T-cell (primary cell): ENCODE measurements at regions not wholly inside any gene's neighbourhood (a gene's known extent, or its start where the extent isn't known, plus 50 kb on each side); places are given as distances from the start of the nearest gene placed in this dataset.
"Not testable (repeated sequence)": the region's sequence is repeated elsewhere in the genome, so short reads cannot be mapped to it uniquely, and the experiment has no call there.

Source experiments
- ATAC-seq, 4 experiments: fragments of 200-7000 bp in 3 of 4; fragments of 150-1000 bp in 1 of 4; cut with Tn5 transposase; replicated peaks in 1 of 4; 1 replicate in 3 of 4; 2 replicates in 1 of 4; pipeline ENCODE4 v1.10.0; 2021; ENCODE audit warnings: moderate library complexity in 3 of 4, mild to moderate bottlenecking in 2 of 4, moderate number of reproducible peaks in 1 of 4
- CTCF ChIA-PET, 2 donors: fragments of 300-600 bp; sonication (Branson Sonifier 250); formaldehyde crosslinking; loops; one replicate each; lab custom pipeline; 2022; ENCODE audit warnings: antibody characterized with exemption in 2 of 2; lab: Charles Lee
- POLR2A ChIA-PET, 2 donors: fragments of 300-600 bp; sonication (Branson Sonifier 250); formaldehyde crosslinking; loops; one replicate each; lab custom pipeline; 2022; ENCODE audit warnings: antibody characterized with exemption in 2 of 2; lab: Charles Lee
- DNase-seq, 35 experiments: peaks; one replicate each; pipeline versions ENCODE4 v3.0.0 to v3.0.0-alpha.2; 2013 to 2023
- H3K27ac ChIP-seq: one replicate; pipeline ENCODE4 v1.5.1; 2013; ENCODE audit warnings: low read length
- H3K27me3 ChIP-seq, 2 experiments: replicated peaks in 1 of 2; 1 replicate in 1 of 2; 2 replicates in 1 of 2; pipeline versions ENCODE4 v1.6.1 to v1.7.0; 2013; ENCODE audit warnings: low read length in 1 of 2, mixed read lengths in 1 of 2; ENCODE audit not compliant: control insufficient read depth in 2 of 2, insufficient read depth in 2 of 2; ENCODE audit errors: extremely low read depth in 1 of 2
- H3K36me3 ChIP-seq, 2 donors: 1 replicate in 1 of 2; 2 replicates in 1 of 2; pipeline versions ENCODE4 v1.6.1 to v1.7.0; 2013; ENCODE audit warnings: low read length in 1 of 2; ENCODE audit not compliant: control insufficient read depth in 2 of 2, insufficient read depth in 1 of 2; ENCODE audit errors: extremely low read depth in 1 of 2
- H3K4me1 ChIP-seq, 2 experiments: 1 replicate in 1 of 2; 2 replicates in 1 of 2; pipeline versions ENCODE4 v1.6.1 to v1.7.0; 2013; ENCODE audit warnings: low read length in 2 of 2, mixed read lengths in 1 of 2; ENCODE audit not compliant: insufficient read depth in 2 of 2, control insufficient read depth in 1 of 2; ENCODE audit errors: extremely low read depth in 1 of 2
- H3K4me3 ChIP-seq, 2 donors: 1 replicate in 1 of 2; 2 replicates in 1 of 2; pipeline versions ENCODE4 v1.5.1 to v1.7.0; 2013; ENCODE audit warnings: mild to moderate bottlenecking in 2 of 2, low read length in 1 of 2, moderate library complexity in 1 of 2; ENCODE audit not compliant: control insufficient read depth in 1 of 2; ENCODE audit errors: extremely low read depth in 1 of 2
- H3K9me3 ChIP-seq: 2 replicates; pipeline ENCODE4 v1.7.0; 2013
- H3K27ac Mint-ChIP-seq, 2 donors: one replicate each; pipeline ENCODE4 v1.8.0; 2020 to 2021; ENCODE audit warnings: mild to moderate bottlenecking in 2 of 2, mixed read lengths in 2 of 2
- H3K27me3 Mint-ChIP-seq, 2 donors: one replicate each; pipeline ENCODE4 v1.8.0; 2021 to 2022; ENCODE audit warnings: mixed read lengths in 2 of 2
- H3K36me3 Mint-ChIP-seq: one replicate; pipeline ENCODE4 v1.8.0; 2021; ENCODE audit warnings: mixed read lengths
- H3K4me1 Mint-ChIP-seq, 3 donors: one replicate each; pipeline ENCODE4 v1.8.0; 2020 to 2022; ENCODE audit warnings: mixed read lengths in 3 of 3, mild to moderate bottlenecking in 1 of 3
- H3K4me3 Mint-ChIP-seq, 3 donors: one replicate each; pipeline ENCODE4 v1.8.0; 2020 to 2022; ENCODE audit warnings: mild to moderate bottlenecking in 3 of 3, mixed read lengths in 3 of 3, moderate library complexity in 3 of 3
- H3K9me3 Mint-ChIP-seq, 3 donors: one replicate each; pipeline ENCODE4 v1.8.0; 2020 to 2022; ENCODE audit warnings: mixed read lengths in 3 of 3
- WGBS: methylation state at CpG from one replicate; pipeline ENCODE4 v1.1.5; 2013; ENCODE audit warnings: missing lambda C conversion rate; ENCODE audit not compliant: insufficient coverage; 5-methylcytosine and 5-hydroxymethylcytosine counted together

DNA sequence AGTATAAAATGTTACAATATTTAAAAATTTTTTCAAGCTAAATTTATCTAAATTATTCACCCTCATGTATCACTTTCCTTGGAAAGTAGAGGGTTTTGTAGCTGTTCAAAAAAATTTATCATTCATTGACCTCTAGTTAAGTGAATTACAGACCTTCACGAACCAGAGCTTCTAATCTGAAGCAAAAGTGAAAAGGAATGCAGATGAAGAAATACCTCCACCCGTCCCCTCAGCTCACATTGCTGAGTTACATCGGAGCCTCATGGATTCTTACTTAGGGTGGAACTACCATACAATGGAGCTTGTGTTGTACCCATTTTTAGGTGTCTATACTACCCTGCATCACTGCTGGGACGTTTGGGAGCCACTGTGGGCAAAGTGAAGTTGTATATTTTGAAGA lies 146.2 kb upstream of the NEDD9 start:
- Mint-ChIP-seq H3K27ac (no peak overlapping the region), H3K36me3 (peaks cover 42% of the 10 kb centered on the region), H3K9me3 (no peaks in the 10 kb centered on the region), H3K4me1 (peaks cover 76 to 88% (median 83%) of the 10 kb centered on the region in 3 donors), H3K4me3 (no peak overlapping the region), H3K27me3 (no peaks in the 10 kb centered on the region)
- Histone ChIP-seq H3K4me3 (no peak overlapping the region), H3K4me1 (peaks cover 34 to 54% of the 10 kb centered on the region in 2 experiments), H3K27me3 (no peaks in the 10 kb centered on the region), H3K36me3 (peaks cover 0 to 8% of the 10 kb centered on the region in 2 donors), H3K9me3 (no peaks in the 10 kb centered on the region), H3K27ac (no peak overlapping the region)
- no peak for DNase-seq
- ChIA-PET POLR2A (interaction anchor here in 1 of 2 donors (0.8 to 4.1 kb wide), 2 partner anchors 11 to 17 kb away, joined by 3 to 29 read pairs; no protein-coding TSS in a partner anchor), CTCF (interaction anchor here in 1 of 2 donors (0.6 kb wide), 1 partner anchor 22 kb away, joined by 4 read pairs; no protein-coding TSS in a partner anchor)
- WGBS, result 80% methylated on average over 1 of the region's 4 CpGs
- ATAC-seq, result no peak

DNA sequence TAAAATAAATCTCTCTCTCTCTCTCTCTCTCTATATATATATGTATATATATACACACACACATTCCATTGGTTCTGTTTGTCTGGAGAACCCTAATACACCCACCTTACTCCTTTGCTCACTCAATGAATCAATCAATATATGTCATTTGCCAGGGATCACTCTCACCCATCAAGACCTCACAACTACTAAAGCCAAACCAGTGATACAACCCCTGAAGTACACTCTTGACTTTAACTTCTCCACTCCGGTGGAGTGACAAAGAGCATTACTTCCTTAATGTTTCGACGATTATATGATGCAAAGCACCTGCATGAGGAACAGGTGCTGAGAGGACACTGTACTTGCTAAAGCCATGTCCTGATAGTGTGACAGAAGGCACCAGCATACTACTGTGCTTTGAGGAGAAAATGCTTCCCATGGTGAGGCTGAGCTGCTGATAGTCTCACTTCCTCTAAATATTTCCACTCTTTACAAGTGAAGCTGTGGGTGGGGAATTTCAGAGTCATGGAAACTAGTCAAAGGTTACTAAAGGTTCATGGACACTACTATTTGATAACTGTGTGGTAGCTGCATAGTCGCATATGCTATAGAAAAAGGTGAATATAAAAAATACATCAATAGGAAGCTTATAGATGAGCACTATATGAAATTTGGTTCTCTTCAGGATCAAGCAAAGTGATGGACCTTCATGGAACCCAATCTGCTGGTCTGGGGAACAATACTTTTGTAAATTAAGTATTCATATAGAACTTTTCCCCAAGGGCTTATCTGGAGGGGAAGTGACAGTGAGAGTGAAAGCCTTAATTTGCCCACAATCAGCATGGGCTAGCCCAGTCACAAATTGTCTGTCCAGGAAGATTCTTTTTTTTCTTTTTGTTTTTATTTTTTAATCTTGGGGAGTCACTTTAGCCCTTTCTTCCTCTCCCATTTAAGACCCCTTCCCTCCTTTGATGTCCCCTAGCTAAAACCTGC lies 141.9 kb upstream of the NEDD9 start:
- peak overlapping the region in 1 of 3 donors; percentile 27 for H3K4me3 Mint-ChIP-seq
- no peaks in the 10 kb centered on the region for H3K27me3 Mint-ChIP-seq
- Histone ChIP-seq H3K27me3 (no peaks in the 10 kb centered on the region), H3K27ac (no peak overlapping the region), H3K4me3 (no peak overlapping the region), H3K9me3 (no peaks in the 10 kb centered on the region), H3K36me3 (peaks cover 0 to 3% of the 10 kb centered on the region in 2 donors), H3K4me1 (peaks cover 14 to 22% of the 10 kb centered on the region in 2 experiments)
- ATAC-seq (peak in 1 of 4 experiments; percentile 40), DNase-seq (peak in 1 of 35 experiments; percentile 16)
- peaks cover 55% of the 10 kb centered on the region for H3K36me3 Mint-ChIP-seq
- CTCF ChIA-PET, result no interaction called here
- POLR2A ChIA-PET, result interaction anchor here (0.6 to 1.1 kb wide), 2 partner anchors 9 to 44 kb away, joined by 3 to 4 read pairs; no protein-coding TSS in a partner anchor
- peak overlapping the region; percentile 60 to 62 for H3K27ac Mint-ChIP-seq
- peaks cover 0 to 6% (median 0%) of the 10 kb centered on the region in 3 donors for H3K9me3 Mint-ChIP-seq
- H3K4me1 Mint-ChIP-seq, result peaks cover 68 to 76% (median 75%) of the 10 kb centered on the region in 3 donors
- 56% methylated on average over 3 of the region's 4 CpGs for WGBS

DNA sequence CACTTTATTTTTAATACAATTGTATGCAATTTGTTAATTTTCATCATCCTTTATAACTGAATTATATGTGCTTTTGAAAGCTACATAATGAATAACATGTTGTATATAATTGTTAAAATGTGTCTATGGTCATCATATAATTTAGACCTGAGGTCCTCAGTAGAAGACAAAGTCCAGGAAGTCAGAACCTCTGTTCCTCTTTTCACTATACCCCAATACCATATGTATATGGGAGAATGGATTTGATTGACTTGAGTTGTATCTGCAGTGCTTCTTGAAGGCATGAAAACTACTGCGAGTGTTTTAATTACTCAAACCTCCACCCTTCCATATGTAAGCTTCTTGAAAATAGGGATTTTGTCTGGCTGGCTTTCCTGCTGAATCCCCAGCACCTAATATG lies 140.7 kb upstream of the NEDD9 start:
- H3K27me3 ChIP-seq, result no peaks in the 10 kb centered on the region
- H3K9me3 Mint-ChIP-seq, result peaks cover 0 to 6% (median 0%) of the 10 kb centered on the region in 3 donors
- ATAC-seq (no peak), DNase-seq (no peak)
- no CpG with 5 or more reads among the region's 1 CpG for WGBS
- ChIA-PET CTCF (interaction anchor here in 1 of 2 donors (0.7 kb wide), 1 partner anchor 234 kb away, joined by 3 read pairs; no protein-coding TSS in a partner anchor), POLR2A (interaction anchor here in 1 of 2 donors (0.7 to 0.8 kb wide), 3 partner anchors 9 to 115 kb away, joined by 3 read pairs; no protein-coding TSS in a partner anchor)
- H3K4me3 Mint-ChIP-seq, result no peak overlapping the region
- no peaks in the 10 kb centered on the region for H3K27me3 Mint-ChIP-seq
- H3K4me3 ChIP-seq, result no peak overlapping the region
- H3K27ac Mint-ChIP-seq, result no peak overlapping the region
- H3K4me1 ChIP-seq, result peaks cover 14 to 17% of the 10 kb centered on the region in 2 experiments
- peaks cover 0 to 3% of the 10 kb centered on the region in 2 donors for H3K36me3 ChIP-seq
- H3K9me3 ChIP-seq, result no peaks in the 10 kb centered on the region
- H3K36me3 Mint-ChIP-seq, result peaks cover 58% of the 10 kb centered on the region
- peaks cover 75 to 81% (median 77%) of the 10 kb centered on the region in 3 donors for H3K4me1 Mint-ChIP-seq
- H3K27ac ChIP-seq, result no peak overlapping the region

DNA sequence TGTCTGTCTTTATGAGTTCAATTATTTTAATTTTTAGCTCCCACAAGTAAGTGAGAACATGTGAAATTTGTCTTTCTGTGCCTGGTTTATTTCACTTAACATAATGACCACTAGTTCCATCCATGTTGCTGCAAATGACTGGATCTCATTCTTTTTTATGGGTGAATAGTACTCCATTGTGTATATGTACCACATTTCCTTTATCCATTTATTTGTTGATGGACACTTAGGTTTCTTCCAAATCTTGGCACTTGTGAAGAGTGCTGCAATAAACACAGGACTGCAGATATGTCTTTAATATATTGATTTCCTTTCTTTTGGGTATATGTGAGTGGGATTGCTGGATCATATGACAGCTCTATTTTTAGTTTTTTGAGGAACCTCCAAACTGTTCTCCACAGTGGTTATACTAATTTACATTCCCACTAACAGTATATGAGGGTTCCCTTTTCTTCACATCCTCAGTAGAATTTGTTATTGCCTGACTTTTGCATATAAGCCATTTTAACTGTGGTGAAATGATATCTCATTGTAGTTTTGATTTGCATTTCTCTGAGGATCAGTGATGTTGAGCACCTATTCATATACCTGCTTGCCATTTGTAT lies 139.8 kb upstream of the NEDD9 start:
- H3K27me3 ChIP-seq, H3K4me3 ChIP-seq, H3K36me3 ChIP-seq, ATAC-seq, H3K9me3 Mint-ChIP-seq, DNase-seq, CTCF ChIA-PET, H3K9me3 ChIP-seq, H3K27ac ChIP-seq, H3K27ac Mint-ChIP-seq, H3K4me3 Mint-ChIP-seq, H3K27me3 Mint-ChIP-seq: not testable (repeated sequence)
- Mint-ChIP-seq H3K36me3 (peaks cover 53% of the 10 kb centered on the region), H3K4me1 (peaks cover 76 to 80% (median 77%) of the 10 kb centered on the region in 3 donors)
- POLR2A ChIA-PET, result interaction anchor here in 1 of 2 donors (0.7 kb wide), 1 partner anchor 10 kb away, joined by 4 read pairs; no protein-coding TSS in a partner anchor
- peaks cover 18 to 24% of the 10 kb centered on the region in 2 experiments for H3K4me1 ChIP-seq

DNA sequence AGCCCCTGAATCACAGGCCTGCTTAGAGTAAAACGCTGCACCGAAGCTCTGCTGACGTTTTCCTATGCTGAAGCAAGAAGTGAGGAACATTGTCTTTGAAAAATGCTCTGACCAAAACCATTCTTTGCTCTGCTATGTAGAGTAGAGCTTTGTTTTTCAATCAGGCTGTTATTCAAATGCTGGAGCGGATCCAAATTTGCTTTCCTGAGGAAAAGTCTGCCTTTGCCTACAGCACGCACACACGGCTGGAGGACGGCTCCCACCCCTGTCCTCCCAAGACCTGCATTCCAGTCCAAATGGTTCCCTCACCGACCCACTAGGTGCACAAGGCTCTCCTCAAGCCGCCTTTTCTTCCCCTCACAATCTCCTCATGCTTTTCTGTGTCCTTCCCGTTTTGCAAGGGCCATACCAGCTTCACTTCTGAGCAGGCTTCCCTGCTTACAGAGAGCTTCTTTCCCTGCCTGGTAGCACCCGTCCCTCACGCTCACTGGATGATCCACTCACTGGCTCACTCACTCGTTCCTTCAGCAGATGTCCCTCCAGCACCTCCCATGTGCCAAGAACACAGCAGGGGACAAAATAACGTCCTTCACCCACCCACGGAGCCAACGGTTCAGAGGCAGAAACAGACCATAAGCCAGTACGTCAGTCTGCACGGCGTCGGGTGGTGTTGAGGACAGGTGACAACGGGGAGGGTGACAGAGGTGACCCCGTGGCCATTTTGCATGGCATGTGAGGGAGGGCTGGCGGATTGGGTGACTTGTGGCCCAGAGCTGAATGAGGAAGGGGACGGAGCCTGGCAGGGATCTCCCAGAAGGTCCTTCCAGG lies 137.9 kb upstream of the NEDD9 start:
- Histone ChIP-seq H3K36me3 (peaks cover 0 to 3% of the 10 kb centered on the region in 2 donors), H3K27ac (no peak overlapping the region), H3K4me3 (no peak overlapping the region), H3K27me3 (no peaks in the 10 kb centered on the region), H3K9me3 (no peaks in the 10 kb centered on the region), H3K4me1 (peaks cover 17 to 27% of the 10 kb centered on the region in 2 experiments)
- ChIA-PET CTCF (no interaction called here), POLR2A (interaction anchor here in 1 of 2 donors (1.5 kb wide), 1 partner anchor 11 kb away, joined by 3 read pairs; no protein-coding TSS in a partner anchor)
- no peak overlapping the region for H3K4me3 Mint-ChIP-seq
- WGBS, result 97% methylated on average over 23 of the region's 24 CpGs
- peaks cover 0 to 6% (median 0%) of the 10 kb centered on the region in 3 donors for H3K9me3 Mint-ChIP-seq
- H3K4me1 Mint-ChIP-seq, result peaks cover 77 to 85% (median 78%) of the 10 kb centered on the region in 3 donors
- no peak for DNase-seq
- no peak for ATAC-seq
- H3K27me3 Mint-ChIP-seq, result no peaks in the 10 kb centered on the region
- peak overlapping the region in 1 of 2 donors; percentile 40 for H3K27ac Mint-ChIP-seq
- peaks cover 54% of the 10 kb centered on the region for H3K36me3 Mint-ChIP-seq
